ENCODE measurements at regions not wholly inside any gene's neighbourhood (a gene's known extent, or its start where the extent isn't known, plus 50 kb on each side); places are given as distances from the start of the nearest gene placed in this dataset.

GRCh38 chr6:133130863-133131262 lies 110.3 kb upstream of the EYA4 start:
- DNase-seq = no peak
- no peak for TF ChIP-seq EZH2 (optimal IDR thresholded peaks at IDR 0.05; ENCODE audit: low read depth, low read length)
- no peak for TF ChIP-seq CTCF (IDR thresholded peaks at IDR 0.05; ENCODE audit: low read length)

DNA sequence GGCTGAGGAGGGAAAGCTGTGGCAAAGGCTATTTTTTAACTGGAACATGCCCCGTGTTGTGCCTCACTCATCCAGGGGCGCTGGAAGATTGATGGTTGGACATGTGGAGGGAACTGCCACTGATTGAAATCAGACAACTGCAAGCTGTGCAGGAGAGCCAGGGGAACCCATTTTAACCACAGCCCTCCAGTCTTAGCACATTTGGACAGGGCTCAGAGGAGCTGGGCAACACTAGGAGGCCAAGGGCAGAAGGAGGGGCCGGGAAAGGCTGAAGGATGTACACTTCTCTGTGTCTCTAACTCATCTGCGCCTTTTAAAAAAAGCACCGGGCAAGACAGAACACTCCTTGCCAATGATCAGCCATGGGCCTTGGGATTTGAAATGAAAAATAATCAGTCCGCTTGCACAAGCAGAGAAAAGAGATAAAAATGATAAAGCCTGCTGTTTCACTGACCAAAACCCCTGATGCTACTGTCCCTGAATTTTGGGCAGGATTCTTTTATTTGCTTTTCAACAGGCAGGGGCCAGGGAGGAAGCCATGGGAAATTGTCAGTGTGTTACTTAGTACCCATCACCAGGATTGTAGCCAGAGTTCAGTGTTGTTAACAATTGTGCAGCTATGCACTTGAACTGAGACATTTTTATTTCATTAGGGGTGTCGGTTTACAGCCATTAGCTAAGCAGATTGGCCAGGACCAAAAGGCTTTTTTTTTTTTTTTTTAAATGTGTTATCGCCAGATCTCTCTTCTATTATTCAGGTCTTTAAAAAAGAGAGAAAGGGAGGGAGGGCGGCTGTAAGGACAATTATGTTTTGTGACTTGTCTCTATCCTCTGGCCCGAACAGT lies 109.3 kb upstream of the EYA4 start:
- Histone ChIP-seq H3K27me3 (replicated peaks; ENCODE audit: insufficient read depth, low read length) (no peaks in the 10 kb centered on the region), H3K9me2 (replicated peaks; ENCODE audit: insufficient read depth, low read length) (no peaks in the 10 kb centered on the region), H2AFZ (ENCODE audit: low read length) (no peak overlapping the region), H3K9me3 (replicated peaks; ENCODE audit: insufficient read depth, low read length) (no peaks in the 10 kb centered on the region), H3K4me3 (ENCODE audit: low read length) (no peak overlapping the region), H3K4me2 (ENCODE audit: low read depth, low read length) (no peak overlapping the region), H3K36me3 (replicated peaks; ENCODE audit: insufficient read depth, low read length) (no peaks in the 10 kb centered on the region), H3K9ac (ENCODE audit: low read length) (no peak overlapping the region), H3K4me1 (ENCODE audit: low read length) (no peaks in the 10 kb centered on the region), H3K79me2 (ENCODE audit: low read length) (no peaks in the 10 kb centered on the region), H3K27ac (ENCODE audit: low read length) (no peak overlapping the region), H4K20me1 (ENCODE audit: insufficient read depth, low read length) (no peaks in the 10 kb centered on the region), H3F3A (ENCODE audit: insufficient read depth, low read length) (no peaks in the 10 kb centered on the region)
- no peak for DNase-seq
- TF ChIP-seq EZH2 (optimal IDR thresholded peaks at IDR 0.05; ENCODE audit: low read depth, low read length) (no peak), CTCF (IDR thresholded peaks at IDR 0.05; ENCODE audit: low read length) (no peak), EZH2phosphoT487 (IDR thresholded peaks at IDR 0.05; ENCODE audit: low read length) (no peak)

More at GRCh38 chr6:133130863-133131262, 110.3 kb upstream of the EYA4 start:
- H3K4me1 ChIP-seq (ENCODE audit: low read length) = no peaks in the 10 kb centered on the region
- H3K36me3 ChIP-seq (replicated peaks; ENCODE audit: insufficient read depth, low read length) = no peaks in the 10 kb centered on the region
- no peak overlapping the region for H2AFZ ChIP-seq (ENCODE audit: low read length)
- no peaks in the 10 kb centered on the region for H3K27me3 ChIP-seq (replicated peaks; ENCODE audit: insufficient read depth, low read length)
- no peaks in the 10 kb centered on the region for H3K79me2 ChIP-seq (ENCODE audit: low read length)
- no peak overlapping the region for H3K9ac ChIP-seq (ENCODE audit: low read length)
- no peak overlapping the region for H3K27ac ChIP-seq (ENCODE audit: low read length)
- no peak overlapping the region for H3K4me3 ChIP-seq (ENCODE audit: low read length)
- no peaks in the 10 kb centered on the region for H3K9me2 ChIP-seq (replicated peaks; ENCODE audit: insufficient read depth, low read length)
- H3F3A ChIP-seq (ENCODE audit: insufficient read depth, low read length) = no peaks in the 10 kb centered on the region
- no peak overlapping the region for H3K4me2 ChIP-seq (ENCODE audit: low read depth, low read length)
- H4K20me1 ChIP-seq (ENCODE audit: insufficient read depth, low read length) = no peaks in the 10 kb centered on the region
- no peaks in the 10 kb centered on the region for H3K9me3 ChIP-seq (replicated peaks; ENCODE audit: insufficient read depth, low read length)

DNA sequence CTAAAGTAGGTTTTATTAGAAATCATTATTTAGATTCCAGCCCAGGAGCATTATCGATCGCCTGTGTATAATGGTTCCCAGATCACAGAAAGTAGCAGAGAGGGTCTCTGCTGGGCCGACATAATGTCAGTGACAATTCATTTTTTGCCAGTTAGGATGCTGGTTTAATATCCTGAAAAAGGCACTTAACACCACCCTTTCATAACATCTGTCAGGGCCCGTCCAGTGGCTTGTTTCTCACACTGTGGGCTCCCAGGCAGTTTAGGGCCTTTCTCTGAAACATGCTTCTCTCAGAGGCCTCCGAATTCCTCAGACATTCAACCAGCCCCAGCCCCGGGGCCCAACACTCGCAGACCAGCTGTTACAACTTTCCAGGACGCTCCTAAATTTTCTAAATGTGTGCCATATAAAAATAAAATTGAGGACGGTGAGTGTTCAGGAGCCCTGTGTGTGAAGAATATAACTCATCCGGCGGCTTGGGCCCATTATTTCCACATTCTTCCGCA lies 108.6 kb upstream of the EYA4 start:
- H3K9ac ChIP-seq (ENCODE audit: low read length) = no peak overlapping the region
- no peak overlapping the region for H2AFZ ChIP-seq (ENCODE audit: low read length)
- H3K4me3 ChIP-seq (ENCODE audit: low read length) = no peak overlapping the region
- no peaks in the 10 kb centered on the region for H3K9me2 ChIP-seq (replicated peaks; ENCODE audit: insufficient read depth, low read length)
- H3K27ac ChIP-seq (ENCODE audit: low read length) = no peak overlapping the region
- no peaks in the 10 kb centered on the region for H4K20me1 ChIP-seq (ENCODE audit: insufficient read depth, low read length)
- no peak overlapping the region for H3K4me2 ChIP-seq (ENCODE audit: low read depth, low read length)
- H3K36me3 ChIP-seq (replicated peaks; ENCODE audit: insufficient read depth, low read length) = no peaks in the 10 kb centered on the region
- H3K27me3 ChIP-seq (replicated peaks; ENCODE audit: insufficient read depth, low read length) = no peaks in the 10 kb centered on the region
- TF ChIP-seq EZH2phosphoT487 (IDR thresholded peaks at IDR 0.05; ENCODE audit: low read length) = no peak
- TF ChIP-seq CTCF (IDR thresholded peaks at IDR 0.05; ENCODE audit: low read length) = no peak
- no peak for TF ChIP-seq EZH2 (optimal IDR thresholded peaks at IDR 0.05; ENCODE audit: low read depth, low read length)
- H3K79me2 ChIP-seq (ENCODE audit: low read length) = no peaks in the 10 kb centered on the region
- H3K4me1 ChIP-seq (ENCODE audit: low read length) = no peaks in the 10 kb centered on the region
- H3F3A ChIP-seq (ENCODE audit: insufficient read depth, low read length) = no peaks in the 10 kb centered on the region
- no peaks in the 10 kb centered on the region for H3K9me3 ChIP-seq (replicated peaks; ENCODE audit: insufficient read depth, low read length)
- no peak for DNase-seq
